ENCODE measurements at regions not wholly inside any gene's neighbourhood (a gene's known extent, or its start where the extent isn't known, plus 50 kb on each side); places are given as distances from the start of the nearest gene placed in this dataset.

DNA sequence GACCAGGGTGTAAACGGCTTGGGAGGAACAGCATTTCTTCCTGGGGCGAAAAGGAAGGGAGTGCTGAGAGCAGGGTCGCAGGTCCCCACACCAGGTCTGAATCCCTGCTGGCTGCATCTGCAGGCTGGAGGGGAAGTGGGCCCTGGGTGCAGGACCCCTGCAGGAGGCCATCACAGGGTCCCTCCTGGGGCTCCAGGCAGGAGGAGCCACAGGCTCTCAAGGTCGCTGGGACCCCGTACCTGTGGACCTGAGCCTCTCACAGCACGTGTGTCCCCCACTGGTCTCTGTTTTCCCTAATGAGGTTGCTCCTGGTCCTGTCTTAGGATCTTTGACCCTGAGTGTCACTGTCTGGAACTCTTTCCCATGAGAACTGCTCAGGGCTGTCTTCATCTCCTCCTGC lies 147.8 kb upstream of the ZNF236 start:
- no peak overlapping the region for H3K4me3 ChIP-seq (ENCODE audit: low read depth in 2 of 2, low read length in 1 of 2)
- no peak for DNase-seq
- no peak overlapping the region for H3K9ac ChIP-seq
- no peaks in the 10 kb centered on the region for H3K4me1 ChIP-seq (ENCODE audit: control insufficient read depth in 1 of 2, insufficient read depth in 2 of 2, low read depth in 1 of 2, low read length in 1 of 2)
- TF ChIP-seq MEF2A (IDR thresholded peaks at IDR 0.05; ENCODE audit: borderline replicate concordance, low read depth) (no peak), FOXJ3 (CRISPR knock-in tag; IDR thresholded peaks at IDR 0.05) (no peak), RXRA (IDR thresholded peaks at IDR 0.05; ENCODE audit: borderline replicate concordance, low read depth) (no peak), YY1 (IDR thresholded peaks at IDR 0.05; ENCODE audit: low read depth) (no peak), RFX5 (IDR thresholded peaks at IDR 0.05; ENCODE audit: low read length) (no peak), POLR2AphosphoS5 (IDR thresholded peaks at IDR 0.05; ENCODE audit: low read depth, low read length) (no peak), FOSL2 (IDR thresholded peaks at IDR 0.05; ENCODE audit: borderline replicate concordance, low read depth) (no peak), NRF1 (IDR thresholded peaks at IDR 0.05; ENCODE audit: low read depth, low read length) (no peak)
- TF ChIP-seq, protein P1, sequence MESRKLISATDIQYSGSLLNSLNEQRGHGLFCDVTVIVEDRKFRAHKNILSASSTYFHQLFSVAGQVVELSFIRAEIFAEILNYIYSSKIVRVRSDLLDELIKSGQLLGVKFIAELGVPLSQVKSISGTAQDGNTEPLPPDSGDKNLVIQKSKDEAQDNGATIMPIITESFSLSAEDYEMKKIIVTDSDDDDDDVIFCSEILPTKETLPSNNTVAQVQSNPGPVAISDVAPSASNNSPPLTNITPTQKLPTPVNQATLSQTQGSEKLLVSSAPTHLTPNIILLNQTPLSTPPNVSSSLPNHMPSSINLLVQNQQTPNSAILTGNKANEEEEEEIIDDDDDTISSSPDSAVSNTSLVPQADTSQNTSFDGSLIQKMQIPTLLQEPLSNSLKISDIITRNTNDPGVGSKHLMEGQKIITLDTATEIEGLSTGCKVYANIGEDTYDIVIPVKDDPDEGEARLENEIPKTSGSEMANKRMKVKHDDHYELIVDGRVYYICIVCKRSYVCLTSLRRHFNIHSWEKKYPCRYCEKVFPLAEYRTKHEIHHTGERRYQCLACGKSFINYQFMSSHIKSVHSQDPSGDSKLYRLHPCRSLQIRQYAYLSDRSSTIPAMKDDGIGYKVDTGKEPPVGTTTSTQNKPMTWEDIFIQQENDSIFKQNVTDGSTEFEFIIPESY (IDR thresholded peaks at IDR 0.05; ENCODE audit: borderline replicate concordance, low read depth), result no peak
- TF ChIP-seq, protein P2, sequence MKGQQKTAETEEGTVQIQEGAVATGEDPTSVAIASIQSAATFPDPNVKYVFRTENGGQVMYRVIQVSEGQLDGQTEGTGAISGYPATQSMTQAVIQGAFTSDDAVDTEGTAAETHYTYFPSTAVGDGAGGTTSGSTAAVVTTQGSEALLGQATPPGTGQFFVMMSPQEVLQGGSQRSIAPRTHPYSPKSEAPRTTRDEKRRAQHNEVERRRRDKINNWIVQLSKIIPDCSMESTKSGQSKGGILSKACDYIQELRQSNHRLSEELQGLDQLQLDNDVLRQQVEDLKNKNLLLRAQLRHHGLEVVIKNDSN (IDR thresholded peaks at IDR 0.05; ENCODE audit: borderline replicate concordance, low read depth), result no peak
- TF ChIP-seq, protein P3, sequence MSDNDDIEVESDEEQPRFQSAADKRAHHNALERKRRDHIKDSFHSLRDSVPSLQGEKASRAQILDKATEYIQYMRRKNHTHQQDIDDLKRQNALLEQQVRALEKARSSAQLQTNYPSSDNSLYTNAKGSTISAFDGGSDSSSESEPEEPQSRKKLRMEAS (IDR thresholded peaks at IDR 0.05; ENCODE audit: low read depth), result no peak
- no peaks in the 10 kb centered on the region for H3K36me3 ChIP-seq (replicated peaks in 1 of 2; ENCODE audit: control insufficient read depth in 1 of 2, insufficient read depth in 2 of 2, low read length in 1 of 2)
- H3K9me3 ChIP-seq, result no peaks in the 10 kb centered on the region
- no peaks in the 10 kb centered on the region for H3K9me2 ChIP-seq
- CTCF ChIA-PET, result interaction anchor here (1.0 kb wide), 2 partner anchors 12 to 13 kb away, joined by 3 read pairs; no protein-coding TSS in a partner anchor
- no peaks in the 10 kb centered on the region for H3K79me2 ChIP-seq (ENCODE audit: insufficient read depth)
- H3K27me3 ChIP-seq (ENCODE audit: insufficient read depth), result no peaks in the 10 kb centered on the region
- H3K4me2 ChIP-seq, result no peak overlapping the region
- WGBS (ENCODE audit: low lambda C conversion rate), result 21% methylated on average over 3 of the region's 6 CpGs
- POLR2A ChIA-PET, result no interaction called here
- no peaks in the 10 kb centered on the region for H4K20me1 ChIP-seq (ENCODE audit: insufficient read depth)
- no peaks in the 10 kb centered on the region for H3F3A ChIP-seq (replicated peaks; ENCODE audit: insufficient read depth)
- H2AFZ ChIP-seq (ENCODE audit: low read depth), result no peak overlapping the region
- no peak overlapping the region for H3K27ac ChIP-seq (ENCODE audit: low read depth in 2 of 2, low read length in 1 of 2)

DNA sequence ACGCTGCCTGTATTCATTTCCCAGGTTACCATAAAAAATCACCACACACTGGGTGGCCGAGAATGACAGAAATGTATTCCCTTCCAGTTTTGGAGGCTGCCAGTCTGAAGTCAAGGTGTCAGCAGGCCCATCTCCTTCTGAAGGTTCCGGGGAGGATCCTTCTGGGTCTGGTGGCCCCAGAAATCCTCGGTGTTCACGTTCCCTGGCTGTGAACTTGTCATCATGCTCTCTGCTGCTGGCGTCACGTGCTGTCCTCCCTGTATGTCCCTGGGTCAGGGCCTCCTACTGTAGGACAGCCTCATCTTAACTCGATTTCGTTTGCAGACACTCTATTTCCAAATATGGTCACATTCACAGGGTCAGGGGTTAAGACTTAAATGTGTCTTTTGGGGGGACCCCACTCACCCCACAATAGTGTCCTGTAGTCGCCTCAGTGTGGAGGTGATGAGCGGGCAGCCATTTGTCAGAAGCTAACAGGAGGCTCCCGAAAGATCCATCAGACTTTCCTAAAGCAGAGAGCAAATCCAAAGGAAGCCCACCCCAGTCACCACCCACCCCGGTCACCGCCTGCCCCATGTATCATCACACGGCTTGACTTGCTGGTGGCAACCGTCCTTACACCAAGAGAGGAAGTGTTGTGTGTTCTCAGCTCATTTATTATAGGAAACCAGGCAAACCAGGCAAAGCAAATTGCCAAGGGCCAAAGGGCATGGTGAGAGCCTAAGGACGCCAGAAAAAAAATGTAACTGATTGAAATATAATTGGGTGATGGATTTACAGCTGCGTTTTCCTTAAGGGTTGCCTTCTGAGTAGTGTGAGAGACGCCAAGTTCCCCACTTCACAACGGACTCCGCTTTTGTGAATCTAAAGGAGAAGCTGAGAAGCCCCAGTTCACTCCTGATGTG lies 148.8 kb upstream of the ZNF236 start:
- Histone ChIP-seq H4K20me1 (ENCODE audit: insufficient read depth) (no peaks in the 10 kb centered on the region), H3K27me3 (ENCODE audit: insufficient read depth) (no peaks in the 10 kb centered on the region), H3K4me2 (no peak overlapping the region), H3K27ac (ENCODE audit: low read depth in 2 of 2, low read length in 1 of 2) (no peak overlapping the region), H3K9me3 (no peaks in the 10 kb centered on the region), H3K36me3 (replicated peaks in 1 of 2; ENCODE audit: control insufficient read depth in 1 of 2, insufficient read depth in 2 of 2, low read length in 1 of 2) (no peaks in the 10 kb centered on the region), H3K9me2 (no peaks in the 10 kb centered on the region), H3K79me2 (ENCODE audit: insufficient read depth) (no peaks in the 10 kb centered on the region), H3K4me1 (ENCODE audit: control insufficient read depth in 1 of 2, insufficient read depth in 2 of 2, low read depth in 1 of 2, low read length in 1 of 2) (no peaks in the 10 kb centered on the region), H3F3A (replicated peaks; ENCODE audit: insufficient read depth) (no peaks in the 10 kb centered on the region), H2AFZ (ENCODE audit: low read depth) (no peak overlapping the region), H3K9ac (no peak overlapping the region), H3K4me3 (ENCODE audit: low read depth in 2 of 2, low read length in 1 of 2) (no peak overlapping the region)
- POLR2A ChIA-PET, result no interaction called here
- CTCF ChIA-PET, result interaction anchor here (1.0 kb wide), 2 partner anchors 13 to 14 kb away, joined by 3 read pairs; no protein-coding TSS in a partner anchor
- WGBS (ENCODE audit: low lambda C conversion rate), result 33% methylated on average over 21 of the region's 21 CpGs
- DNase-seq, result no peak
- TF ChIP-seq, protein P4, sequence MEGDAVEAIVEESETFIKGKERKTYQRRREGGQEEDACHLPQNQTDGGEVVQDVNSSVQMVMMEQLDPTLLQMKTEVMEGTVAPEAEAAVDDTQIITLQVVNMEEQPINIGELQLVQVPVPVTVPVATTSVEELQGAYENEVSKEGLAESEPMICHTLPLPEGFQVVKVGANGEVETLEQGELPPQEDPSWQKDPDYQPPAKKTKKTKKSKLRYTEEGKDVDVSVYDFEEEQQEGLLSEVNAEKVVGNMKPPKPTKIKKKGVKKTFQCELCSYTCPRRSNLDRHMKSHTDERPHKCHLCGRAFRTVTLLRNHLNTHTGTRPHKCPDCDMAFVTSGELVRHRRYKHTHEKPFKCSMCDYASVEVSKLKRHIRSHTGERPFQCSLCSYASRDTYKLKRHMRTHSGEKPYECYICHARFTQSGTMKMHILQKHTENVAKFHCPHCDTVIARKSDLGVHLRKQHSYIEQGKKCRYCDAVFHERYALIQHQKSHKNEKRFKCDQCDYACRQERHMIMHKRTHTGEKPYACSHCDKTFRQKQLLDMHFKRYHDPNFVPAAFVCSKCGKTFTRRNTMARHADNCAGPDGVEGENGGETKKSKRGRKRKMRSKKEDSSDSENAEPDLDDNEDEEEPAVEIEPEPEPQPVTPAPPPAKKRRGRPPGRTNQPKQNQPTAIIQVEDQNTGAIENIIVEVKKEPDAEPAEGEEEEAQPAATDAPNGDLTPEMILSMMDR (IDR thresholded peaks at IDR 0.05), result no peak
- TF ChIP-seq, protein P2 (IDR thresholded peaks at IDR 0.05; ENCODE audit: borderline replicate concordance, low read depth), result no peak
- TF ChIP-seq, protein P5, sequence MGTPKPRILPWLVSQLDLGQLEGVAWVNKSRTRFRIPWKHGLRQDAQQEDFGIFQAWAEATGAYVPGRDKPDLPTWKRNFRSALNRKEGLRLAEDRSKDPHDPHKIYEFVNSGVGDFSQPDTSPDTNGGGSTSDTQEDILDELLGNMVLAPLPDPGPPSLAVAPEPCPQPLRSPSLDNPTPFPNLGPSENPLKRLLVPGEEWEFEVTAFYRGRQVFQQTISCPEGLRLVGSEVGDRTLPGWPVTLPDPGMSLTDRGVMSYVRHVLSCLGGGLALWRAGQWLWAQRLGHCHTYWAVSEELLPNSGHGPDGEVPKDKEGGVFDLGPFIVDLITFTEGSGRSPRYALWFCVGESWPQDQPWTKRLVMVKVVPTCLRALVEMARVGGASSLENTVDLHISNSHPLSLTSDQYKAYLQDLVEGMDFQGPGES (IDR thresholded peaks at IDR 0.05; ENCODE audit: low read depth, low read length), result no peak
- no peak for TF ChIP-seq ELF1 (IDR thresholded peaks at IDR 0.05)
- no peak for TF ChIP-seq POLR2AphosphoS5 (IDR thresholded peaks at IDR 0.05; ENCODE audit: low read depth, low read length)
- TF ChIP-seq, protein P6, sequence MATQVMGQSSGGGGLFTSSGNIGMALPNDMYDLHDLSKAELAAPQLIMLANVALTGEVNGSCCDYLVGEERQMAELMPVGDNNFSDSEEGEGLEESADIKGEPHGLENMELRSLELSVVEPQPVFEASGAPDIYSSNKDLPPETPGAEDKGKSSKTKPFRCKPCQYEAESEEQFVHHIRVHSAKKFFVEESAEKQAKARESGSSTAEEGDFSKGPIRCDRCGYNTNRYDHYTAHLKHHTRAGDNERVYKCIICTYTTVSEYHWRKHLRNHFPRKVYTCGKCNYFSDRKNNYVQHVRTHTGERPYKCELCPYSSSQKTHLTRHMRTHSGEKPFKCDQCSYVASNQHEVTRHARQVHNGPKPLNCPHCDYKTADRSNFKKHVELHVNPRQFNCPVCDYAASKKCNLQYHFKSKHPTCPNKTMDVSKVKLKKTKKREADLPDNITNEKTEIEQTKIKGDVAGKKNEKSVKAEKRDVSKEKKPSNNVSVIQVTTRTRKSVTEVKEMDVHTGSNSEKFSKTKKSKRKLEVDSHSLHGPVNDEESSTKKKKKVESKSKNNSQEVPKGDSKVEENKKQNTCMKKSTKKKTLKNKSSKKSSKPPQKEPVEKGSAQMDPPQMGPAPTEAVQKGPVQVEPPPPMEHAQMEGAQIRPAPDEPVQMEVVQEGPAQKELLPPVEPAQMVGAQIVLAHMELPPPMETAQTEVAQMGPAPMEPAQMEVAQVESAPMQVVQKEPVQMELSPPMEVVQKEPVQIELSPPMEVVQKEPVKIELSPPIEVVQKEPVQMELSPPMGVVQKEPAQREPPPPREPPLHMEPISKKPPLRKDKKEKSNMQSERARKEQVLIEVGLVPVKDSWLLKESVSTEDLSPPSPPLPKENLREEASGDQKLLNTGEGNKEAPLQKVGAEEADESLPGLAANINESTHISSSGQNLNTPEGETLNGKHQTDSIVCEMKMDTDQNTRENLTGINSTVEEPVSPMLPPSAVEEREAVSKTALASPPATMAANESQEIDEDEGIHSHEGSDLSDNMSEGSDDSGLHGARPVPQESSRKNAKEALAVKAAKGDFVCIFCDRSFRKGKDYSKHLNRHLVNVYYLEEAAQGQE (IDR thresholded peaks at IDR 0.05; ENCODE audit: low read depth, low read length), result no peak

Measured in SK-N-SH (cell line).